ENCODE measurements at regions not wholly inside any gene's neighbourhood (a gene's known extent, or its start where the extent isn't known, plus 50 kb on each side); places are given as distances from the start of the nearest gene placed in this dataset.
A peak's percentile ranks its signal among the peaks of the same experiment; 100 is the strongest.
"Not testable (repeated sequence)": the region's sequence is repeated elsewhere in the genome, so short reads cannot be mapped to it uniquely, and the experiment has no call there.

- no peak for TF ChIP-seq CTCF (IDR thresholded peaks at IDR 0.05; ENCODE audit: borderline replicate concordance, extremely low read depth, insufficient read depth)
- H3K4me3 ChIP-seq (ENCODE audit: low read length in 3 of 3), result no peak overlapping the region
- H3K36me3 ChIP-seq (ENCODE audit: control insufficient read depth in 2 of 3, insufficient read depth in 3 of 3, low read length in 3 of 3), result no peaks in the 10 kb centered on the region
- peaks cover 0 to 12% (median 6%) of the 10 kb centered on the region in 3 donors for H3K9me3 ChIP-seq (ENCODE audit: control insufficient read depth in 2 of 3, insufficient read depth in 1 of 3, low read length in 3 of 3)
- no peak for FAIRE-seq
- no peaks in the 10 kb centered on the region for H3K27me3 ChIP-seq (ENCODE audit: control insufficient read depth, insufficient read depth, low read length)
- H3K4me1 ChIP-seq (ENCODE audit: control insufficient read depth in 2 of 3, insufficient read depth in 2 of 3, low read depth in 1 of 3, low read length in 3 of 3), result no peaks in the 10 kb centered on the region
- DNase-seq, result no peak
- no peak overlapping the region for H3K9ac ChIP-seq (ENCODE audit: low read length in 3 of 3)
- intact Hi-C loops (cut with DNase I), result no loop called here
- H3K27ac ChIP-seq (ENCODE audit: low read depth in 2 of 2, low read length in 2 of 2), result no peak overlapping the region
These were observed 1011.8 kb upstream of the DDX18 start for GRCh38 chr2:116802671-116803070.

- no peak for TF ChIP-seq CTCF (IDR thresholded peaks at IDR 0.05; ENCODE audit: borderline replicate concordance, extremely low read depth, insufficient read depth)
- no peak overlapping the region for H3K27ac ChIP-seq (ENCODE audit: low read depth in 2 of 2, low read length in 2 of 2)
- H3K4me3 ChIP-seq (ENCODE audit: low read length in 3 of 3), result no peak overlapping the region
- no peaks in the 10 kb centered on the region for H3K36me3 ChIP-seq (ENCODE audit: control insufficient read depth in 2 of 3, insufficient read depth in 3 of 3, low read length in 3 of 3)
- FAIRE-seq (no peak), DNase-seq (peak in 1 of 5 donors; percentile 30)
- H3K4me1 ChIP-seq (ENCODE audit: control insufficient read depth in 2 of 3, insufficient read depth in 2 of 3, low read depth in 1 of 3, low read length in 3 of 3), result no peaks in the 10 kb centered on the region
- no peaks in the 10 kb centered on the region for H3K27me3 ChIP-seq (ENCODE audit: control insufficient read depth, insufficient read depth, low read length)
- H3K9me3 ChIP-seq (ENCODE audit: control insufficient read depth in 2 of 3, insufficient read depth in 1 of 3, low read length in 3 of 3), result peaks cover 0 to 12% (median 6%) of the 10 kb centered on the region in 3 donors
- intact Hi-C loops (cut with DNase I), result no loop called here
- H3K9ac ChIP-seq (ENCODE audit: low read length in 3 of 3), result no peak overlapping the region
These were observed 1009.6 kb upstream of the DDX18 start for GRCh38 chr2:116804901-116805300.

GRCh38 chr2:116806505-116806904 is 1008.0 kb upstream of the DDX18 start:
- DNase-seq; H3K9ac ChIP-seq (ENCODE audit: low read length in 3 of 3); H3K4me1 ChIP-seq (ENCODE audit: control insufficient read depth in 2 of 3, insufficient read depth in 2 of 3, low read depth in 1 of 3, low read length in 3 of 3); H3K36me3 ChIP-seq (ENCODE audit: control insufficient read depth in 2 of 3, insufficient read depth in 3 of 3, low read length in 3 of 3); FAIRE-seq; H3K27ac ChIP-seq (ENCODE audit: low read depth in 2 of 2, low read length in 2 of 2); H3K27me3 ChIP-seq (ENCODE audit: control insufficient read depth, insufficient read depth, low read length); intact Hi-C loops (cut with DNase I); H3K4me3 ChIP-seq (ENCODE audit: low read length in 3 of 3): not testable (repeated sequence)
- peaks cover 0 to 12% (median 4%) of the 10 kb centered on the region in 3 donors for H3K9me3 ChIP-seq (ENCODE audit: control insufficient read depth in 2 of 3, insufficient read depth in 1 of 3, low read length in 3 of 3)

DNA sequence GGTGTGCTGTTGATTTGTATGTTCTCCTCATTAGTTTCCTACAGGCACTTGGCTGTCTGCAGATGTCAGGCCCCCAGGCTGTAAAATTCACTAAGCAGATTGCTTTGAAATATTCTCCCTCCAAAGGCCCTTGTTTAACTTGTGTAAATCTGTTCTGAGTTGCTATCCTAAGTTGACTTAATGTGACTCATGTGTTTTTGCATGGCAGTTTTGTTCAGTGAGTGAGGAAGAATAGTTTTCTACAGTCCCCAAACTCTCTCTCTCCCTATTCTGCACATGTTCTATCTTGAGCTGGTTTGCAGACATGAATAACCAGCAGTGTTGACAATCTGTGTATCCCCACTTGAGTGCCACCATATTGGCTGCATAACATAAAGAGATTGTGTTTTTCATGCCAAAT is 1005.4 kb upstream of the DDX18 start:
- Histone ChIP-seq H3K27ac (ENCODE audit: low read depth in 2 of 2, low read length in 2 of 2) (no peak overlapping the region), H3K27me3 (ENCODE audit: control insufficient read depth, insufficient read depth, low read length) (no peaks in the 10 kb centered on the region), H3K4me3 (ENCODE audit: low read length in 3 of 3) (no peak overlapping the region), H3K9ac (ENCODE audit: low read length in 3 of 3) (no peak overlapping the region), H3K9me3 (ENCODE audit: control insufficient read depth in 2 of 3, insufficient read depth in 1 of 3, low read length in 3 of 3) (no peaks in the 10 kb centered on the region), H3K36me3 (ENCODE audit: control insufficient read depth in 2 of 3, insufficient read depth in 3 of 3, low read length in 3 of 3) (no peaks in the 10 kb centered on the region), H3K4me1 (ENCODE audit: control insufficient read depth in 2 of 3, insufficient read depth in 2 of 3, low read depth in 1 of 3, low read length in 3 of 3) (no peaks in the 10 kb centered on the region)
- no peak for TF ChIP-seq CTCF (IDR thresholded peaks at IDR 0.05; ENCODE audit: borderline replicate concordance, extremely low read depth, insufficient read depth)
- intact Hi-C loops (cut with DNase I), result no loop called here
- DNase-seq, result peak in 1 of 5 donors; percentile 19
- FAIRE-seq, result no peak

Data from kidney (tissue), 13 donors.